Endodermal cell (in vitro differentiated cells): ENCODE measurements at regions not wholly inside any gene's neighbourhood (a gene's known extent, or its start where the extent isn't known, plus 50 kb on each side); places are given as distances from the start of the nearest gene placed in this dataset.

Experiments used
- DNase-seq: peaks from one replicate; pipeline ENCODE4 v3.0.0-alpha.2; 2017
- H3K27ac ChIP-seq: 2 replicates; pipeline ENCODE4 v1.5.1; 2013; ENCODE audit warnings: mild to moderate bottlenecking, low read depth, low read length, moderate library complexity
- H3K27me3 ChIP-seq: 2 replicates; pipeline ENCODE4 v1.6.1; 2013; ENCODE audit warnings: mild to moderate bottlenecking, low read length, moderate library complexity; ENCODE audit not compliant: insufficient read depth, control insufficient read depth, poor library complexity, severe bottlenecking
- H3K36me3 ChIP-seq: 2 replicates; pipeline ENCODE4 v1.7.0; 2013; ENCODE audit warnings: mild to moderate bottlenecking, low read length, moderate library complexity; ENCODE audit not compliant: control insufficient read depth, insufficient read depth
- H3K4me1 ChIP-seq: one replicate; pipeline ENCODE4 v1.7.0; 2013; ENCODE audit warnings: low read length; ENCODE audit not compliant: control insufficient read depth, insufficient read depth
- H3K4me3 ChIP-seq: 2 replicates; pipeline ENCODE4 v1.5.1; 2013; ENCODE audit warnings: mild to moderate bottlenecking, low read length, moderate library complexity
- H3K9ac ChIP-seq: 2 replicates; pipeline ENCODE4 v1.6.1; 2013; ENCODE audit warnings: mild to moderate bottlenecking, low read length, moderate library complexity; ENCODE audit not compliant: poor library complexity, severe bottlenecking; ENCODE audit errors: extremely low read depth
- H3K9me3 ChIP-seq: 2 replicates; pipeline ENCODE4 v1.6.1; 2013; ENCODE audit warnings: mild to moderate bottlenecking, low read length, moderate library complexity; ENCODE audit not compliant: control insufficient read depth
- H3K27ac Mint-ChIP-seq: 2 replicates; pipeline ENCODE4 v1.8.0; 2020; ENCODE audit warnings: mixed read lengths
- H3K27me3 Mint-ChIP-seq: 2 replicates; pipeline ENCODE4 v1.8.0; 2021; ENCODE audit warnings: mild to moderate bottlenecking, mixed read lengths; ENCODE audit not compliant: insufficient read depth
- H3K36me3 Mint-ChIP-seq: 2 replicates; pipeline ENCODE4 v1.8.0; 2020; ENCODE audit warnings: low read depth, mixed read lengths
- H3K4me1 Mint-ChIP-seq: 2 replicates; pipeline ENCODE4 v1.8.0; 2020; ENCODE audit warnings: mixed read lengths
- H3K4me3 Mint-ChIP-seq: 2 replicates; pipeline ENCODE4 v1.8.0; 2020; ENCODE audit warnings: mild to moderate bottlenecking, moderate library complexity, mixed read lengths
- H3K9me3 Mint-ChIP-seq: 2 replicates; pipeline ENCODE4 v1.8.0; 2020; ENCODE audit warnings: mild to moderate bottlenecking, mixed read lengths
- WGBS, 2 experiments: methylation state at CpG; one replicate each; pipeline versions ENCODE4 v1.1.5 to v1.1.7; 2013; ENCODE audit warnings: missing lambda C conversion rate in 2 of 2, mixed read lengths in 1 of 2; ENCODE audit not compliant: insufficient coverage in 1 of 2, insufficient read length in 1 of 2; 5-methylcytosine and 5-hydroxymethylcytosine counted together
- TF ChIP-seq, protein P1 (sequence below): fragments of 200-600 bp; sonication (generic); conservative IDR thresholded peaks from 2 replicates; pipeline ENCODE4 v1.5.0; 2021; ENCODE audit warnings: antibody characterized with exemption, mild to moderate bottlenecking

DNA sequence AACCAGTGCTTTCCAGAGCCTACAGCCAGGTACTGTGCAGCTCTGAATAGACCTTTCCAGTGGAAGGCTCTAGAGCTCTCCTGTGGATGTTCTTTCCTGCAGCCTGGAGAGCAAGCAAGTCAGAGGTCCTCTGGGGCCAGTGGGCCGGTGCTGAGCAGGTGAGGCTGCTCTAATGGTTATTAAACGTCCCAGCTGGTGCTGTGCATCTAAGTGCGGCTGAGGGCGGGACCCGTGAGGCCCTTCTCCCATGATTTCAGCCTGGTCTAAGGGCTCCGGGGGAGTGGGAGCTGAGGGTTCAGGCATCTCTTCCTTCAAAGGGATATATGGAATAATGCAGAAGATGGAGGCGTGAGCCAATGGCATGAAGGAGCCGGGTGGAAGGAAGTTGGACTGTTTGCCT lies 83.7 kb upstream of the SDK2 start:
- Mint-ChIP-seq H3K4me1 (no peaks in the 10 kb centered on the region), H3K36me3 (no peaks in the 10 kb centered on the region), H3K27ac (no peak overlapping the region), H3K27me3 (peaks cover 35% of the 10 kb centered on the region), H3K9me3 (peaks cover 18% of the 10 kb centered on the region), H3K4me3 (no peak overlapping the region)
- H3K4me3 ChIP-seq = no peak overlapping the region
- H3K27me3 ChIP-seq = no peaks in the 10 kb centered on the region
- H3K27ac ChIP-seq = no peak overlapping the region
- WGBS, 2 experiments = 90% methylated on average over 2 to 8 of the region's 8 CpGs
- no peak for DNase-seq
- TF ChIP-seq, protein P1, sequence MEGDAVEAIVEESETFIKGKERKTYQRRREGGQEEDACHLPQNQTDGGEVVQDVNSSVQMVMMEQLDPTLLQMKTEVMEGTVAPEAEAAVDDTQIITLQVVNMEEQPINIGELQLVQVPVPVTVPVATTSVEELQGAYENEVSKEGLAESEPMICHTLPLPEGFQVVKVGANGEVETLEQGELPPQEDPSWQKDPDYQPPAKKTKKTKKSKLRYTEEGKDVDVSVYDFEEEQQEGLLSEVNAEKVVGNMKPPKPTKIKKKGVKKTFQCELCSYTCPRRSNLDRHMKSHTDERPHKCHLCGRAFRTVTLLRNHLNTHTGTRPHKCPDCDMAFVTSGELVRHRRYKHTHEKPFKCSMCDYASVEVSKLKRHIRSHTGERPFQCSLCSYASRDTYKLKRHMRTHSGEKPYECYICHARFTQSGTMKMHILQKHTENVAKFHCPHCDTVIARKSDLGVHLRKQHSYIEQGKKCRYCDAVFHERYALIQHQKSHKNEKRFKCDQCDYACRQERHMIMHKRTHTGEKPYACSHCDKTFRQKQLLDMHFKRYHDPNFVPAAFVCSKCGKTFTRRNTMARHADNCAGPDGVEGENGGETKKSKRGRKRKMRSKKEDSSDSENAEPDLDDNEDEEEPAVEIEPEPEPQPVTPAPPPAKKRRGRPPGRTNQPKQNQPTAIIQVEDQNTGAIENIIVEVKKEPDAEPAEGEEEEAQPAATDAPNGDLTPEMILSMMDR = no peak
- H3K9ac ChIP-seq = no peak overlapping the region
- H3K9me3 ChIP-seq = peaks cover 7% of the 10 kb centered on the region
- no peaks in the 10 kb centered on the region for H3K4me1 ChIP-seq
- H3K36me3 ChIP-seq = no peaks in the 10 kb centered on the region

DNA sequence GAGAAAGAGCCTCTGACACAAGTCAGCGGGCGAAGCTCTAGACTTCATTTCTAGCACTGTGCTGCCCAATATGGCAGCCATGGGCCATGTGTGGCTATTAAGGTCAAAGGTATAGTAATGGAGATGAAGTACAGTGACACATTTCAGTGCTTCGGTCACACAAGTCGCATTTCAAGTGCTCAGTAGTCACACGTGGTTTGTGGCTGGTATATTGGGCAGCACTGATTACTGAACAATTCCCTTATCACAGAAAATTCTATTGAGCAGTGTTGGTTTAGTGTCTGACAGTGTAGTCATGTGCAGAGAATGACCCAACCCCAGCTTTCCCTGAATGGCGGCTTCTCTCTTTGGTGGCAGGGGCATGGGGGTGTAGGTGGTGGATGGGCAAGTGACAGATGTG lies 84.9 kb upstream of the SDK2 start:
- H3K36me3 ChIP-seq = no peaks in the 10 kb centered on the region
- peaks cover 18% of the 10 kb centered on the region for H3K9me3 Mint-ChIP-seq
- 97% methylated on average over 6 of the region's 6 CpGs; no CpG with 5 or more reads in 1 of the 2 experiments for WGBS, 2 experiments
- H3K4me3 Mint-ChIP-seq = no peak overlapping the region
- H3K36me3 Mint-ChIP-seq = no peaks in the 10 kb centered on the region
- TF ChIP-seq, protein P1 = no peak
- no peaks in the 10 kb centered on the region for H3K27me3 ChIP-seq
- no peak overlapping the region for H3K9ac ChIP-seq
- no peak overlapping the region for H3K27ac ChIP-seq
- no peaks in the 10 kb centered on the region for H3K4me1 Mint-ChIP-seq
- H3K4me1 ChIP-seq = no peaks in the 10 kb centered on the region
- peaks cover 7% of the 10 kb centered on the region for H3K9me3 ChIP-seq
- H3K27me3 Mint-ChIP-seq = peaks cover 38% of the 10 kb centered on the region
- no peak overlapping the region for H3K27ac Mint-ChIP-seq
- no peak overlapping the region for H3K4me3 ChIP-seq
- no peak for DNase-seq

DNA sequence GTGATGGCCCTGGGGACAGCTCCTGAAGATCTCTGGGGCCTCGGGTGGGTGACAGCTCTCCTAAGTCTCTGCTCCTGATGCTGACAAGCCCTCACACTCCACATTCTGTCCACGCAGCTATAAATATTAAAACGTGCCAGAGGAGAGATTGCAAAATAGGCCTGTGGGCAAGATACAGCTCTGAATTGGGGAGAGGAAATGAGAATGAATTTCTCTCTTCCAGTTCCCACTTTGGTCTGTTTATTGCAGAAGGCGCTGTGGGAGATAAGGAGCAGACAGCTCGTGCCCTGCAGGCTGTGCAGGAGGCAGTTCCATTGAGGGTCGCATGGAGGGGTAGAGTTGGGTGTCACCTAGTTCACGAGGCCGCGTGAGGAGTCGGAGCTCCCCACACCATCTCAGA lies 87.5 kb upstream of the SDK2 start:
- Mint-ChIP-seq H3K27ac (no peak overlapping the region), H3K4me3 (no peak overlapping the region), H3K27me3 (peaks cover 50% of the 10 kb centered on the region), H3K36me3 (no peaks in the 10 kb centered on the region), H3K4me1 (no peaks in the 10 kb centered on the region), H3K9me3 (peaks cover 18% of the 10 kb centered on the region)
- peaks cover 7% of the 10 kb centered on the region for H3K9me3 ChIP-seq
- no peaks in the 10 kb centered on the region for H3K27me3 ChIP-seq
- H3K4me3 ChIP-seq = no peak overlapping the region
- WGBS, 2 experiments = 94% methylated on average over 10 of the region's 10 CpGs; no CpG with 5 or more reads in 1 of the 2 experiments
- H3K9ac ChIP-seq = no peak overlapping the region
- H3K36me3 ChIP-seq = no peaks in the 10 kb centered on the region
- TF ChIP-seq, protein P1 = no peak
- no peak overlapping the region for H3K27ac ChIP-seq
- DNase-seq = no peak
- H3K4me1 ChIP-seq = no peaks in the 10 kb centered on the region
